ENCODE measurements at regions not wholly inside any gene's neighbourhood (a gene's known extent, or its start where the extent isn't known, plus 50 kb on each side); places are given as distances from the start of the nearest gene placed in this dataset.

GRCh38 chr9:74366111-74366510 lies 131.0 kb upstream of the RORB start:
- TF ChIP-seq CTCF (conservative IDR thresholded peaks at IDR 0.05), result no peak
- no peak for TF ChIP-seq EZH2 (IDR thresholded peaks at IDR 0.05; ENCODE audit: low read depth)

All from PC-9 (cell line).